ENCODE measurements at regions not wholly inside any gene's neighbourhood (a gene's known extent, or its start where the extent isn't known, plus 50 kb on each side); places are given as distances from the start of the nearest gene placed in this dataset.

- TF ChIP-seq CTCF (IDR thresholded peaks at IDR 0.05) (no peak), POLR2A (IDR thresholded peaks at IDR 0.05) (no peak)
These were observed 761.6 kb upstream of the GRAMD2B start for GRCh38 chr5:125661584-125661983.
